H4 (cell line): ENCODE measurements at regions not wholly inside any gene's neighbourhood (a gene's known extent, or its start where the extent isn't known, plus 50 kb on each side); places are given as distances from the start of the nearest gene placed in this dataset.
A peak's percentile ranks its signal among the peaks of the same experiment; 100 is the strongest.
"Not testable (repeated sequence)": the region's sequence is repeated elsewhere in the genome, so short reads cannot be mapped to it uniquely, and the experiment has no call there.

Experiments
- DNase-seq: peaks from one replicate; pipeline ENCODE4 v3.0.0-alpha.2; 2015; ENCODE audit warnings: low spot score

- DNase-seq = not testable (repeated sequence)
Observed at GRCh38 chr9:39463696-39464095, 108.2 kb downstream of the SPATA31A1 start.

- peak; percentile 89 for DNase-seq
Observed at GRCh38 chr9:39464122-39464777, 108.8 kb downstream of the SPATA31A1 start.

GRCh38 chr9:39474499-39474898 lies 119.0 kb downstream of the SPATA31A1 start:
- DNase-seq = not testable (repeated sequence)

GRCh38 chr9:39483073-39483472 lies 127.6 kb downstream of the SPATA31A1 start:
- not testable (repeated sequence) for DNase-seq

GRCh38 chr9:39483880-39484279 lies 128.4 kb downstream of the SPATA31A1 start:
- not testable (repeated sequence) for DNase-seq

GRCh38 chr9:39484292-39484691 lies 128.8 kb downstream of the SPATA31A1 start:
- not testable (repeated sequence) for DNase-seq

- DNase-seq = not testable (repeated sequence)
Observed at GRCh38 chr9:39487477-39487876, 132.0 kb downstream of the SPATA31A1 start.

GRCh38 chr9:39496248-39496647 lies 140.8 kb downstream of the SPATA31A1 start:
- DNase-seq = not testable (repeated sequence)

- not testable (repeated sequence) for DNase-seq
Observed at GRCh38 chr9:39503178-39503577, 147.7 kb downstream of the SPATA31A1 start.

GRCh38 chr9:39527387-39528029 lies 172.0 kb downstream of the SPATA31A1 start:
- DNase-seq = not testable (repeated sequence)

- DNase-seq = not testable (repeated sequence)
Observed at GRCh38 chr9:39532597-39532996, 177.1 kb downstream of the SPATA31A1 start.

- DNase-seq = not testable (repeated sequence)
Observed at GRCh38 chr9:39533001-39533762, 177.7 kb downstream of the SPATA31A1 start.

- not testable (repeated sequence) for DNase-seq
Observed at GRCh38 chr9:39533763-39534548, 178.5 kb downstream of the SPATA31A1 start.

GRCh38 chr9:39534897-39535296 lies 179.4 kb downstream of the SPATA31A1 start:
- not testable (repeated sequence) for DNase-seq

GRCh38 chr9:39542157-39542556 lies 186.7 kb downstream of the SPATA31A1 start:
- not testable (repeated sequence) for DNase-seq

- DNase-seq = not testable (repeated sequence)
Observed at GRCh38 chr9:39545079-39545478, 189.6 kb downstream of the SPATA31A1 start.

GRCh38 chr9:39550573-39550972 lies 195.1 kb downstream of the SPATA31A1 start:
- DNase-seq = not testable (repeated sequence)

- not testable (repeated sequence) for DNase-seq
Observed at GRCh38 chr9:39551544-39551943, 196.1 kb downstream of the SPATA31A1 start.

- DNase-seq = not testable (repeated sequence)
Observed at GRCh38 chr9:39552242-39552881, 196.9 kb downstream of the SPATA31A1 start.

- DNase-seq = not testable (repeated sequence)
Observed at GRCh38 chr9:39554352-39554751, 198.9 kb downstream of the SPATA31A1 start.

- not testable (repeated sequence) for DNase-seq
Observed at GRCh38 chr9:39559384-39559783, 203.9 kb downstream of the SPATA31A1 start.
